ENCODE measurements at regions not wholly inside any gene's neighbourhood (a gene's known extent, or its start where the extent isn't known, plus 50 kb on each side); places are given as distances from the start of the nearest gene placed in this dataset.

DNA sequence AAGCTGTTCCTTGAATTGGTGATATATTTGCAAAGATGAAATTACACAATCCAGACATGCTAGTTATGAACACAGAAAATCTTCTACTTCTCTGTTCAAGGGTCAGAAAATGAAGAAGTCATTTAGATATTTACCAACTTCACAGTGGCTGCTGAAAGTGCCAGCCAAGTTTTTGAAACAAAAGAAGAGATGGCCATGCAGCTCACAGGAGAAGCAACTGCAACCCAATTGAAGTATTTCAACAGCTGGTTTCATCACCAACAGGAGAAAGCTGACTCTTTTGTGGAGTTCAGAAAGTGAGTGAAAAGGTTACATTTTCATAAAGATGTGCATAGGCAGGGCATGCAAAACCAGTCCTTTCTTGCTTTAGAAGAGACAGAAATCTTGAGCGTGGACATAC, 70.1 kb upstream of the LSM6 start:
- TF ChIP-seq POLR2A (IDR thresholded peaks at IDR 0.05): no peak
- TF ChIP-seq, protein P1, sequence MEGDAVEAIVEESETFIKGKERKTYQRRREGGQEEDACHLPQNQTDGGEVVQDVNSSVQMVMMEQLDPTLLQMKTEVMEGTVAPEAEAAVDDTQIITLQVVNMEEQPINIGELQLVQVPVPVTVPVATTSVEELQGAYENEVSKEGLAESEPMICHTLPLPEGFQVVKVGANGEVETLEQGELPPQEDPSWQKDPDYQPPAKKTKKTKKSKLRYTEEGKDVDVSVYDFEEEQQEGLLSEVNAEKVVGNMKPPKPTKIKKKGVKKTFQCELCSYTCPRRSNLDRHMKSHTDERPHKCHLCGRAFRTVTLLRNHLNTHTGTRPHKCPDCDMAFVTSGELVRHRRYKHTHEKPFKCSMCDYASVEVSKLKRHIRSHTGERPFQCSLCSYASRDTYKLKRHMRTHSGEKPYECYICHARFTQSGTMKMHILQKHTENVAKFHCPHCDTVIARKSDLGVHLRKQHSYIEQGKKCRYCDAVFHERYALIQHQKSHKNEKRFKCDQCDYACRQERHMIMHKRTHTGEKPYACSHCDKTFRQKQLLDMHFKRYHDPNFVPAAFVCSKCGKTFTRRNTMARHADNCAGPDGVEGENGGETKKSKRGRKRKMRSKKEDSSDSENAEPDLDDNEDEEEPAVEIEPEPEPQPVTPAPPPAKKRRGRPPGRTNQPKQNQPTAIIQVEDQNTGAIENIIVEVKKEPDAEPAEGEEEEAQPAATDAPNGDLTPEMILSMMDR (IDR thresholded peaks at IDR 0.05): no peak
